GM18526 (cell line): ENCODE measurements at regions not wholly inside any gene's neighbourhood (a gene's known extent, or its start where the extent isn't known, plus 50 kb on each side); places are given as distances from the start of the nearest gene placed in this dataset.

Experiments
- POLR2A ChIP-seq: IDR thresholded peaks from 3 replicates; pipeline ENCODE4 v1.6.1; 2011; ENCODE audit not compliant: insufficient read length; ENCODE audit errors: extremely low read depth

DNA sequence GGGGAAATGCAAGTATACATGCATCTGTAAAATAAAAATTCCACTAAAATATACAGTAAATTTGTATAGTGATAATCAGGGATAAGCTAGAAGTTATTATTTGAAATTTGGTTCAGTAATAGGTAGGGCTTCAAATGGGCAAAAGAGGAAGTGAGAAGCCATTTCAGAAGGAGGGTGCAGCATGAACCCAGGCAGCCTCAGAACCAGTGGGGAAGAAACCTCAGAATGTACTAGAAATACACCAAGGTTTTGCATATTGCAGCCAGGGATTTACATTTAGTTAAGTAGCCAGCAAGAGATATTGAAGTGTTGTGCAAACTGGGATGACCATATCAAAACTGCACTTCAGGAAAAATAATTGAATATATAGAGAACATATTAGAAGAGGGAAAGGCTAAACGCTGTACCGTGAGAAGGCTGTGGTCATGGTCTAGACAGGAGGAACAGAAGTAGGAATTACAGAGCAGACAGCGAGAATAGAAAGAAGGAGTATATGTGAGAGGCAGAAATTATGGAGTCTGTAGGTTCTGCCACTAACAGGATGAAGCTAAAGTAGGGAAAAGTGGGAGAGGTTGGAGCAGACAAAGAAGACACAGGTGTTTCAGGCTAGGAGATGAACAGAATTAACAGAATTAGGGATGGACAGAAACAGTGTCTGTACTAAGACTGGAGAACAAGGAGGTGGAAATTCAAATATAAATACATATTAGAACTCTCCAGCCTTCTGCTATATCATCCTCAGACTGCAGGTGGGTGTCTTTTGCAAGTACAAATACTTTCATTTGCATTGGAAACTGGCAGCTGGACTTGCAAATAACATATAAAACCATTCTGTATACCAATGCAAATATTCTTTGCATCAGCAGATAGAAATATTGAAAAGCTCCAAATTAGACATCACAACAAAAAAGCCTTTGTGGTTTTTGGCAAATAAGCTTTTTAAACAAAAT, 335.6 kb downstream of the ZNF608 start:
- TF ChIP-seq POLR2A = no peak

DNA sequence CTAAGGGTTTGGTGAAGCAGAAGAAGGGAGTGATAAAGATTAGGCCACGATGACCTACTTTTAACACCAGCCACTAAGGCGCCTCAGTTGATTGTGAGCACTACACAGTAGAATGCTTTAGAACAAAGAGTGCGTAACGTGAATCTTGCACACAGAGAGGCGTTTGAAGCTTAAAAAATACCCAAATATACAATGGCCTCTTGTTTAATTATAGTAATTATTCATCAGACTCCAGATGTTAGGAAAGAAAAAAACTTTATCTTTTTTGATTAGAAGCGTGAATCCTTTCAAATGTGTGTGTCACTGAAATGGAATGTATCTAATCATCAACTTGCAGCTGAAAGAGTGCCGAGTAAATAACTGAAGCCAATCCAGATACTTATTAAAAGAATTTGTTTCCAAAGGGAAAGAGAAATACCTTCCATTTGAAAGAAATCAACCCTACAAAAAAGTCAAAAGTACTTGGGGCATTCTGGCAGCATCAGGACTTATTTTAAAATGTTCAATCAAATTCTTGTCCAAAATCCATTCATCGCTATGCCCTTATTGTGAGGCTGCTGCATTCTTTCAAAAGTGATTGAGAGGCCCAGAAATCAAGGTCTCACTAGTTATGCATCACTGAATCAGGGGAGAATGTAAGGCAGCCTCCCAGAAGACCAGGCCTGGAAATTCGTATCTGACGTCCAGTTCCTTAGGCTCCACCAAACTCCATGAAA, 337.5 kb downstream of the ZNF608 start:
- TF ChIP-seq POLR2A = no peak

DNA sequence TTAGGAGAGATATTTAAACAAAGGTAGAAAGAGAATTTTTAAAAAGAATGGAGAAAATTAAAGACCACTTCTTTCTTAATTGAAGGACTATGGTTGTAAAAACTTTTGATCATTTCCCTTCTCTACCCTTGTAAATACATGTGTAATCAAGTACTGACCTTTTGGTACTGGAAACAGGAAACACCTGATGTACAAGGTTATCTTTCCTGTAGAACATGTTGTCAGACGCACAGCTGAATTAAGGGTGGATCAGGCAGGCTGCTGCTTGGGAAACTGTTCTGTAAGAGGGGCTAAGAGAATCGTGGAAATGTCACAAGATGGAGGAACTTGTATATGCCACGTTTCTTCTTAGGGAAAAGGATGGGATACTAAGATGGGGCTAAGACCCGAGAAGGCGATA, 341.6 kb downstream of the ZNF608 start:
- no peak for TF ChIP-seq POLR2A

DNA sequence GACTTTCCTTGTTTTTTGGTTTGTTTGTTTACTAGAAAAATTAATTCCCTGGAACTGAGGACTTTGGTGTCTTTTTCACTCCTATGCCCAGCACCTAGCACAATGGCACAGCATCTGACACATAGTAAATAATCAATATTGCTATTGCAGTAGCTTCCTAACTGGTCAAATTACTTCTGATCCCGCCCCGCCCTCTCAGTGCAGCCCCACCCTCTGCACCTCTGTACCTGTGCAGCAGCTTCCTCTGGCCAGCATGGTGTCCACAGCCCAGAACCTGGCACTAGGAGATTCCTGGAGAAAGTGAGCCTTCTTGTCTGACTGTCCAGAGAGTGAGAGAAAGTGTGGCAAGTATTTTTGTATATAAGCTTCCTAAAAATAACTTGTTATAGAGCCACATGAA, 343.2 kb downstream of the ZNF608 start:
- TF ChIP-seq POLR2A = no peak

DNA sequence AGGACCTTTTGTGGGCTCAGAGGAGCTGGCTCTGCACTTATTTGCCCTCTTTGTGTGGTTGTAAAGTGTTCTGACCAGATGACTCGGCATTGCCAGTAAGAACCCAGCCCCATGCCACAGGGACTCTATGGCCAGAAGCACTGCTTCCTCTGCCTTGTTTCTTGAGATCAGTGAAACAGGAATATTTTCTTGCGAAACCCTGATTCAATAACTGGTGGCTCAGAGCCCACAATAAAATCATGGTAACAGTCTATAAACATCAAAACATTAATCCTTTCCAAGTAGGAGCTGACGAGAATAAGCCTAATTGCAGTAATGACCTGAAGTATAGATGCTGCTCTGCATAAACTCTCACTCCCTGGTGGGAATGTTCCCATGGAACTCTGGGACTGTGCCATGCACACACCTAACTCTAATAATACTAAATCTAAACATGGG, 344.3 kb downstream of the ZNF608 start:
- no peak for TF ChIP-seq POLR2A

DNA sequence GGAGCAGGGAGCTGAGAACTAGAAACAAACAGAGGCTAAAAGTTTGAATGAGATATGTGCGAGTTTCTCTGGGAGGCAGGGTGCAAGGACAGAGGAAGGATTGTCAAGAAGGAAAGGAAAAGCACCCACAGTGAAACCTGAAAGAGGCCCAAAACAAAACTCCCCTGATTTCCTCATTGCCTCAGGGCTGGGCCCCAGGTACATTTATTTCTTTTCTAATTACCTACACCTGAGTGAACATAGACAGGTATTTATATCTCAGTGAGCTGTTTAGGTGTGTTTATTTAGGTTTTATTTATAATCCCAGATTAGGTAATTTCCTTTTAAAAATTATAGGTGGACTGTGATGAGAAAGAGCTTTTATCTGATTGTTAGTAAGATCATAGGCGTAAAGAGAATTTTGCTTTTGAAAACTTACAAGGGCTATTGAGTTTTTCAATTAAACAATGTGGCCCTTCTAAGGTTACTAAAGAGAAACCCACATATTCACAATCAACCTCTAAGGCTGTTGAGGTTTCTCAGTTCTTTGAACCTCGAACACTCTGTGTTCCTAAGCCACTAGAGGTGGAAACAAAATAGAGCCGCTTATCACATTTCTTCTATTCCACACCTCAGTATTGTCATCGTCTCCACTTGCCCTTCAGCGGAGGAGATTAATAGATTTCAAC, 344.8 kb downstream of the ZNF608 start:
- no peak for TF ChIP-seq POLR2A

DNA sequence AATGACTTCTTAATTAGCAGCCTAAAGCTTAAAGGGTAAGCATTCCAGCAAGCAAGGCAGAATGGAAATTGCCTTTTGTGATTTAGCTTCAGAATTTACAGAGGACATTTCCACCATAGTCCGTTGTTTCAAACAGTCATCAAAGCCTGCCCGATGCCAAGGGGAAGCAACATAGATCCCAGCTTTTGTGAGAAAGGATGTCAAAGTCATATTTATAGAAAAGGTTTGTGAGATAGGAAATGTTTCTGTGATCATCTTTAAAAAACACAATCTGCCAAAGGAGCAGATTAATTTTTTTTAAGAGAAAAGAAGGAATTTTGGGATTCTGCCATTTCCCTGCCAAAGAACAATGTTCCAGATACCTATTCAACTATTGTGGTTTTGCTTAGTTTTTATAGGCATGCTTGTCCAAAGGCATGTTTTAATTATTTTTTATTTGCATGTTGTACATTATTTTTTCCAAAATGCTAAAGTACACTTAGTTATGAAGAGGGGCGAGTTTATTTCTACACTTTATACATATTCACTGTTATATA, 346.9 kb downstream of the ZNF608 start:
- TF ChIP-seq POLR2A = no peak

DNA sequence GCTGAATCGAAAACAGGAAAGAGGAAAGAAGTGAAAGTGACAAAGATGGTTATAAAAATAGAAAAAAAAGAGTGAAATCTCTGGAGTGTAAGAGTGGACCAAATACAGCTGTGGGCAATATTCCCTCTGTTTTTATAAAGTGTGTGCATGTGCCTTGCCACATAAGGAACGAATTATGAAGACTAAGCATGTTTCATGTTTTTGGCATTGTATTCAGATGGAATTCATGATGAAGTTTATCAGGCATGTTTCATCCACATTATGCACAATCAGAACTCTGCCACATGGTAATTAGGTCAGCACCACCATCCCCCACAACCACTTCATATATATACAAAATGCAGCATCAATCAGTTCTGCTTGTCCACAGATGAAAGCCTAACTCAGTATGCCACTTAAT, 348.0 kb downstream of the ZNF608 start:
- no peak for TF ChIP-seq POLR2A

DNA sequence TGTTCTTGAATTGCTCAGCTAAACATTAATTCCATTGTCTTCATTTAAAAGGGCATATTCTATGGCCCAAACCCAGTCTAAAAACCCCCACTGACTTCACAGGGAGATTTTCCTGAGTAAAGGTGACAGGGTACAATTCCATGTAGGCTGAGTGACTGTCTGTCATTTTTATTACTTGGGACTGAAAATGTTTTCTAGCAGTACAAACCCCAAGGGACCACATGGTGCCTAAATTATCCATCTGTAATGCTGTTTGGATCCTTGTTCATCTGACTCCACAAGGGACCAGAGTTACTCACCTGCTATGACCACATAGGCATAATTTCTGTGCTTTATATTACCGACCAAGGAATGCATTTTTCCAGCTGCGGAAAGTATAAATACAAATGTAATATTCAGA, 349.1 kb downstream of the ZNF608 start:
- TF ChIP-seq POLR2A = no peak

DNA sequence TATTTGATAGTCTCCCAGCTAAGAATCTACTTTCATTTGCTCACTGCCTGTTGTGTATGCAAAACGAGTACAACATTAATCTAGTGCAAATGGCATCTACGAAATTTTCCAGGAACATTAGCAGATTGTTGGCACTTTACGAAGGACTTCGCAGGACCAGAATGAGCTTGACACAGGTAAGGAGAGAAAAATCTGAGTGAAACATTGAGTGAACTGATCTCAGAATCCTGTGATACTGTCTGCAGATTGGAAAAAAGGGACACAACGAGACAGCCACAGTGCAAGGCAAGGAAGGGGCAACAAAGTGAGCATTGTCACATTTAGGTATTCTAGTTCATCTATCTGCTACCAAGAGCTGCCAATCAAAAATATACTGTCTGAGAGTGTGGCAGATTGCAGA, 350.5 kb downstream of the ZNF608 start:
- no peak for TF ChIP-seq POLR2A

DNA sequence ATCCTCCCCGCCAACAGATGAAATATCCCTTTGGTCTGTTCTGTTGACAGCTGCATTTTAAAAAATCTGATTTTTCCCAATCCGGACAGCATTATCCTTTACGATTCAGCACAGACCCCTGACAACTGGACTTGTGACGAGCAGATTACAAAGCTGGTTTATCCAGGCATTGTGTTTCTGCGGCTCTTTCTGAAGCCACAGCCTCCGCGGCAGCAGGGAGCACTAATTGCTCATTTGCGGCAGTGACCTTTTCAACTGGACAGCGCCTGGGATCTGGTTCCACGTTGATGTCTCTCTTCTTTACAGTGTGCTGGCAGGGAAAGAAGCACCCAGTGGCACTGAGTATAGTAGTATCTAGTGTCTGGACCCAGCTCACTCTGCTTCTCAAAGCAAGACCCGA, 351.2 kb downstream of the ZNF608 start:
- no peak for TF ChIP-seq POLR2A

DNA sequence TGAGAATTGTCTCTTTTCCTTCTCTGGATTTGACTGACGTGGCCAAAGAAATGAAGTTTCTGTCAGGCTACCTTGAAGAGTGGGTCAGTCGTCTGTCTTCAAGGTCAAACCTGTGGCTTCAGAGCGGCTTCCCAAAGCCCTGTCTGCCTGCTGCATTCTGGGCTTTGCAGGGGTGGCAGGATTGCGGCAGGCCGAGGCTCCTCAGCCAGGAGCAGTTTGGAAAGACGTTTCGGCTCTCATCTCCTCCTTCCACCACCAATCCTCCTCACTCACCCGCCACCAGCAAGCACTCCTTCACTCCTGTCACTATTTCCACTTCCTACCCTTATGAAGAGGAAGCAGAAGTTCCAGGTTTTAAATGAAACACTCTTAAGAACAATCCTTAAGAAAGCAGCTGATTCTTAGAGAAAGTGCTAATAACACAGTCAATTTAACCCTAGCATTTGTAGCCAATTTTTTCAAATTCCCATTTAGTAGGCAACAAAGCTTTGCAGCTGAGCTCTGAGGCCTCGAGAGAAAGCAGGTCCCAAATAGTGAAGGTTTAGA, 351.7 kb downstream of the ZNF608 start:
- TF ChIP-seq POLR2A = no peak

DNA sequence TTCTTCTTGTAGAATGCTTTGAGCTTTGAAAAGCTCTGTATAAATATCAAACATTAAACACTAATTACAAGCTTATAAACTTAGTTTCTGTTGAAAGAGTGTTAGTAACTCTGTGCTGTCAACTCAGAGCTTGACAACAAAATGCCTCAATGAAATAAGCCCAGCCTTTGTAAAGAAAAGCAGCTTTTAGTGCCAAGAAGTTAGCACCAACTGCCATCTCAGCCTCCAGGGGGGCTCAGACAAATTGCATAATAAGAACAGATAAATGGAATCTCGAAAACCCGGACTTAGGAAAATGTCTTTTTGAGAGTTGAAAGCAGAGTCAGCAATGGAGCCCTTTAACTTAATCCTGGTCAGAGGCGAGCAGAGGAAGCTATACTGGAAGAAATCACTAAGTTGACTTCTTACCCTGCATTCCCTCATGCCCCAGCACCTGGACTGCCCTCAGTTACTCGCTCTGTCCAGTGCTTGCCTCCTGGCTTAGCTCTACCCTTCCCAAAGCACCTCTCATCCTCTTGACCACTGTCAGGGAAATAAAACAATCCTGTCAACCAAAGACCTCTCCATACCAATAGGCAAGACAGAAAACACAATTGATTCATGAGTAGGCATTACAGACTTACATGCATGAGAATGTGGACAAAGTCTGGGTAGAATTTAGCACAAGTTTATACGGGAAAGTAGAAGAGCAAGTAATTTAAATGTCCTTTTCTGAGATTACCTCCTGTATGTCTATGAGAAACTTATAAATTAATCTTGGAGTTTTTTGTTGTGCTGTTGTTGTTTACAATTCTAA, 352.7 kb downstream of the ZNF608 start:
- no peak for TF ChIP-seq POLR2A

DNA sequence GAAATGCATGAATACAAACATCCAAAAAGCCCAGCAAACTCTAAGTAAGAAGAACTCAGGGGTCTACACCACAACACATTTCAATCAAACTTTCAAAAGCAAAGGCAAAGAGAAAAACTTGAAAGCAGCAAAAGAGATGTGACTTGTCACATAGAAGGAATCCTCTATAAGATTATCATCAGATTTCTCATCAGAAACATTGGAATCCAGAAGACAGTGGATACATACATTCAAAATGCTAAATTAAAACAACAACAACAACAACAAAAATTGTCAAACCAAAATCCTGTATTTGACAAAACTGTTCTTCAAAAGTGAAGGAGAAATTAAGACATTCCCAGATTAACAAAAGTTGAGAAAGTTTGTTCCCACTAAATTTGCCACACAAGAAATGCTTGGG, 362.7 kb downstream of the ZNF608 start:
- no peak for TF ChIP-seq POLR2A

DNA sequence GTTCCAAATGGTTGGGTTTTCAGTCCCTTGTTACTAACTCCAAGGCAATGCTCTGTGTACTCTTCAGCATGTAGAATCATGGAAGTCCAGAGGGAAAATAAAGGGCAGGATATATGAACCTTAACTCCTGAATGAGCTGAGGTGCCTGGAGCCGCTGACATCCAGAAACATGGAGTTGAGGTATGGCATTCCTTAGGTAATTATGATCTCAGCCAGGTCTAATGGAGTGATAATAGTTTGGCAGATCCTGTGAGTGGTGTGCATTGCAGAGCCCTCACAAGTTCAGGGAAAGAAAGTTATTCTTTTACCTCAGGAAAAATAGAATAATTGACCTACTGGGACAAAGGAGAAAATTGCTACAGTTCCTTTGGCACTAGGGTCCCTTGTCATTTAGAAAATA, 369.1 kb downstream of the ZNF608 start:
- TF ChIP-seq POLR2A = no peak

DNA sequence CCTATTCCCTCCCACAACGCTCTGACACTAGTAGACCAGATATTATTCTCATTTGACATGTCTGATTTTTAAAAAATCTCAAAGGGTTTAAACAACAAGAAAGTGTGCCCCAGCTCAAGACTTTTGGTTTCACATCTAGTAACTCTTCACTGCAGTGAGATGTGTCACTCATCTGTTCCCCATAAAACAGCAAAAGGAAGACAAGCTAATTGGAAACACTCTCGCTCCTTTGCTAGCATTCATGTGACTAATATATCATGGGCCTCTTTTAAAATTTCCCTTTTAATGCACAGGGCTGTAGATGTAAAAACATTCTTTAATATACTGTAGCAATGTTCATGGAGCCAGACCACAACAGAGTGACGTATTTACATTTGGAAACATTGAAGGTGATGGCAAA, 372.6 kb downstream of the ZNF608 start:
- TF ChIP-seq POLR2A = no peak
